GM12878 (cell line): ENCODE measurements at regions not wholly inside any gene's neighbourhood (a gene's known extent, or its start where the extent isn't known, plus 50 kb on each side); places are given as distances from the start of the nearest gene placed in this dataset.

ENCODE experiments used
- ATF2 ChIP-seq: IDR thresholded peaks from 2 replicates; pipeline ENCODE4 v1.6.1; 2012; ENCODE audit warnings: low read length, inconsistent platforms
- BHLHE40 ChIP-seq, 2 experiments: fragments of 450-650 bp in 1 of 2; IDR thresholded peaks; 2 replicates each; pipeline ENCODE4 v1.6.1; 2011 to 2017; ENCODE audit warnings: low read depth in 2 of 2, borderline replicate concordance in 1 of 2, improper control_type of control experiment in 1 of 2, low read length in 1 of 2, mild to moderate bottlenecking in 1 of 2
- CHD4 ChIP-seq: fragments of 200-600 bp; sonication (generic); IDR thresholded peaks from 2 replicates; pipeline ENCODE4 v1.6.1; 2016; ENCODE audit warnings: mild to moderate bottlenecking
- E2F8 ChIP-seq: fragments of 450-650 bp; IDR thresholded peaks from 2 replicates; pipeline ENCODE4 v1.6.1; 2018; ENCODE audit warnings: mild to moderate bottlenecking, low read depth, moderate library complexity; ENCODE audit not compliant: partially characterized antibody
- EED ChIP-seq: sonication (generic); IDR thresholded peaks from 2 replicates; pipeline ENCODE4 v1.6.1; 2016; ENCODE audit warnings: antibody characterized with exemption, low read depth
- EP300 ChIP-seq, 2 experiments: fragments of 150-350 bp in 1 of 2; IDR thresholded peaks; 2 replicates each; pipeline ENCODE4 v1.6.1; 2011 to 2012; ENCODE audit warnings: low read depth in 2 of 2, low read length in 2 of 2, borderline replicate concordance in 1 of 2, improper control_type of control experiment in 1 of 2, inconsistent platforms in 1 of 2; ENCODE audit not compliant: control insufficient read depth in 1 of 2
- FOXM1 ChIP-seq: IDR thresholded peaks from 2 replicates; pipeline ENCODE4 v1.6.1; 2012; ENCODE audit warnings: low read depth, mild to moderate bottlenecking, inconsistent platforms, low read length, moderate library complexity
- GATAD2B ChIP-seq: fragments of 450-650 bp; conservative IDR thresholded peaks from 2 replicates; pipeline ENCODE4 v1.6.1; 2017; ENCODE audit warnings: low read depth, mild to moderate bottlenecking, moderate library complexity
- HCFC1 ChIP-seq: fragments of 150-350 bp; IDR thresholded peaks from 2 replicates; pipeline ENCODE4 v1.6.1; 2014; ENCODE audit warnings: low read length
- JUNB ChIP-seq: IDR thresholded peaks from 2 replicates; pipeline ENCODE4 v1.6.1; 2016; ENCODE audit warnings: antibody characterized with exemption, mild to moderate bottlenecking
- MEF2A ChIP-seq: IDR thresholded peaks from 2 replicates; pipeline ENCODE4 v1.6.1; 2011; ENCODE audit warnings: low read depth, mild to moderate bottlenecking, low read length, moderate library complexity; ENCODE audit not compliant: insufficient read depth
- MYC ChIP-seq: IDR thresholded peaks from 2 replicates; pipeline ENCODE4 v1.6.1; 2011; ENCODE audit warnings: mild to moderate bottlenecking, low read length, moderate library complexity, inconsistent platforms; ENCODE audit not compliant: insufficient read depth, insufficient replicate concordance, insufficient read length, severe bottlenecking
- NR2C2 ChIP-seq: IDR thresholded peaks from 2 replicates; pipeline ENCODE4 v1.6.1; 2011; ENCODE audit warnings: borderline replicate concordance, low read depth; ENCODE audit not compliant: control insufficient read depth, insufficient read length
- NRF1 ChIP-seq: conservative IDR thresholded peaks from 2 replicates; pipeline ENCODE4 v1.6.1; 2011; ENCODE audit warnings: mild to moderate bottlenecking, low read depth, low read length, improper control_type of control experiment
- PBX3 ChIP-seq: IDR thresholded peaks from 2 replicates; pipeline ENCODE4 v1.6.1; 2011; ENCODE audit warnings: mild to moderate bottlenecking, low read depth, low read length, moderate library complexity; ENCODE audit not compliant: insufficient replicate concordance
- RELB ChIP-seq: fragments of 450-650 bp; IDR thresholded peaks from 2 replicates; pipeline ENCODE4 v1.6.1; 2017; ENCODE audit warnings: low read depth, mild to moderate bottlenecking, moderate library complexity
- SP1 ChIP-seq: IDR thresholded peaks from one replicate; pipeline ENCODE4 v1.6.1; 2011; ENCODE audit warnings: low read depth, low read length
- STAT1 ChIP-seq: fragments of 450-650 bp; conservative IDR thresholded peaks from 2 replicates; pipeline ENCODE4 v1.6.1; 2014; ENCODE audit warnings: antibody characterized with exemption, mild to moderate bottlenecking
- TCF3 ChIP-seq: IDR thresholded peaks from 2 replicates; pipeline ENCODE4 v1.6.1; 2012; ENCODE audit warnings: low read depth, mild to moderate bottlenecking, low read length, borderline replicate concordance; ENCODE audit not compliant: insufficient read depth
- TF ChIP-seq, protein P1 (sequence below): fragments of 450-650 bp; IDR thresholded peaks from 2 replicates; pipeline ENCODE4 v1.6.1; 2016; ENCODE audit warnings: mild to moderate bottlenecking

- TF ChIP-seq, protein P1, sequence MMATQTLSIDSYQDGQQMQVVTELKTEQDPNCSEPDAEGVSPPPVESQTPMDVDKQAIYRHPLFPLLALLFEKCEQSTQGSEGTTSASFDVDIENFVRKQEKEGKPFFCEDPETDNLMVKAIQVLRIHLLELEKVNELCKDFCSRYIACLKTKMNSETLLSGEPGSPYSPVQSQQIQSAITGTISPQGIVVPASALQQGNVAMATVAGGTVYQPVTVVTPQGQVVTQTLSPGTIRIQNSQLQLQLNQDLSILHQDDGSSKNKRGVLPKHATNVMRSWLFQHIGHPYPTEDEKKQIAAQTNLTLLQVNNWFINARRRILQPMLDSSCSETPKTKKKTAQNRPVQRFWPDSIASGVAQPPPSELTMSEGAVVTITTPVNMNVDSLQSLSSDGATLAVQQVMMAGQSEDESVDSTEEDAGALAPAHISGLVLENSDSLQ, result peak; percentile 51; the same call in 1 of the 2 replicates
- TF ChIP-seq MEF2A (peak; percentile 77), PBX3 (no peak), SP1 (no peak), EED (peak; percentile 63; the same call in 1 of the 2 replicates), ATF2 (peak; percentile 46; the same call in 1 of the 2 replicates), NRF1 (no peak), FOXM1 (peak; percentile 78), BHLHE40 (IDR thresholded peaks at IDR 0.05; ENCODE audit: borderline replicate concordance in 1 of 2, low read depth in 2 of 2, low read length in 1 of 2) (peak in 1 of 2 experiments; percentile 7; a peak in 1 of 4 replicates), TCF3 (peak; percentile 67; the same call in 1 of the 2 replicates), JUNB (peak; percentile 76), NR2C2 (no peak), GATAD2B (no peak), STAT1 (no peak), E2F8 (no peak), HCFC1 (no peak), EP300 (IDR thresholded peaks at IDR 0.05; ENCODE audit: borderline replicate concordance in 1 of 2, control insufficient read depth in 1 of 2, low read depth in 2 of 2, low read length in 2 of 2) (peak in 1 of 2 experiments; percentile 27; a peak in 1 of 4 replicates), MYC (no peak), RELB (peak; percentile 82; the same call in 1 of the 2 replicates), CHD4 (no peak)
Measured at GRCh38 chr3:26962492-26963360, 340.2 kb downstream of the LRRC3B start (continued).
